ENCODE measurements at regions not wholly inside any gene's neighbourhood (a gene's known extent, or its start where the extent isn't known, plus 50 kb on each side); places are given as distances from the start of the nearest gene placed in this dataset.
"Not testable (repeated sequence)": the region's sequence is repeated elsewhere in the genome, so short reads cannot be mapped to it uniquely, and the experiment has no call there.

- no peak for DNase-seq (ENCODE audit: low read depth)
Observed at GRCh38 chr2:3899536-3900155, 196.3 kb downstream of the DCDC2C start.

- DNase-seq (ENCODE audit: low read depth) = no peak
Observed at GRCh38 chr2:3902131-3902530, 198.8 kb downstream of the DCDC2C start.

- no peak for DNase-seq (ENCODE audit: low read depth)
Observed at GRCh38 chr2:3904061-3904460, 200.7 kb downstream of the DCDC2C start.

GRCh38 chr2:3908498-3908897 is 205.1 kb downstream of the DCDC2C start:
- not testable (repeated sequence) for DNase-seq (ENCODE audit: low read depth)

- no peak for DNase-seq (ENCODE audit: low read depth)
Observed at GRCh38 chr2:3911882-3912455, 208.6 kb downstream of the DCDC2C start.

GRCh38 chr2:3913166-3913565 is 209.8 kb downstream of the DCDC2C start:
- DNase-seq (ENCODE audit: low read depth) = no peak

- DNase-seq (ENCODE audit: low read depth) = no peak
Observed at GRCh38 chr2:3914241-3914640, 210.9 kb downstream of the DCDC2C start.

- no peak for DNase-seq (ENCODE audit: low read depth)
Observed at GRCh38 chr2:3927031-3927430, 223.7 kb downstream of the DCDC2C start.

GRCh38 chr2:3929374-3929773 is 226.0 kb downstream of the DCDC2C start:
- DNase-seq (ENCODE audit: low read depth) = no peak

GRCh38 chr2:3930246-3930645 is 226.9 kb downstream of the DCDC2C start:
- no peak for DNase-seq (ENCODE audit: low read depth)

- DNase-seq (ENCODE audit: low read depth) = no peak
Observed at GRCh38 chr2:3940661-3941060, 237.3 kb downstream of the DCDC2C start.

- DNase-seq (ENCODE audit: low read depth) = no peak
Observed at GRCh38 chr2:3942841-3943240, 239.5 kb downstream of the DCDC2C start.

- DNase-seq (ENCODE audit: low read depth) = no peak
Observed at GRCh38 chr2:3944071-3944470, 240.7 kb downstream of the DCDC2C start.

GRCh38 chr2:3944841-3945240 is 241.5 kb downstream of the DCDC2C start:
- no peak for DNase-seq (ENCODE audit: low read depth)

- no peak for DNase-seq (ENCODE audit: low read depth)
Observed at GRCh38 chr2:3948191-3948590, 244.8 kb downstream of the DCDC2C start.

GRCh38 chr2:3951131-3951954 is 248.0 kb downstream of the DCDC2C start:
- DNase-seq (ENCODE audit: low read depth) = no peak

- no peak for DNase-seq (ENCODE audit: low read depth)
Observed at GRCh38 chr2:3952866-3953516, 249.6 kb downstream of the DCDC2C start.

- DNase-seq (ENCODE audit: low read depth) = no peak
Observed at GRCh38 chr2:3954261-3954660, 250.9 kb downstream of the DCDC2C start.

- DNase-seq (ENCODE audit: low read depth) = no peak
Observed at GRCh38 chr2:3956406-3956805, 253.0 kb downstream of the DCDC2C start.

- no peak for DNase-seq (ENCODE audit: low read depth)
Observed at GRCh38 chr2:3956892-3957291, 253.5 kb downstream of the DCDC2C start.

- DNase-seq (ENCODE audit: low read depth) = no peak
Observed at GRCh38 chr2:3958465-3958864, 255.1 kb downstream of the DCDC2C start.

- DNase-seq (ENCODE audit: low read depth) = no peak
Observed at GRCh38 chr2:3958969-3959368, 255.6 kb downstream of the DCDC2C start.

GRCh38 chr2:3959372-3959771 is 256.0 kb downstream of the DCDC2C start:
- DNase-seq (ENCODE audit: low read depth) = no peak
